IgD-negative memory B cell (primary cell): ENCODE measurements at regions not wholly inside any gene's neighbourhood (a gene's known extent, or its start where the extent isn't known, plus 50 kb on each side); places are given as distances from the start of the nearest gene placed in this dataset.
"Not testable (repeated sequence)": the region's sequence is repeated elsewhere in the genome, so short reads cannot be mapped to it uniquely, and the experiment has no call there.

Experiments
- H3K27ac Mint-ChIP-seq, 3 donors: one replicate each; pipeline ENCODE4 v1.8.0; 2020 to 2022; ENCODE audit warnings: mild to moderate bottlenecking in 3 of 3, mixed read lengths in 3 of 3, moderate library complexity in 1 of 3
- H3K27me3 Mint-ChIP-seq: one replicate; pipeline ENCODE4 v1.8.0; 2021; ENCODE audit warnings: mixed read lengths
- H3K36me3 Mint-ChIP-seq: one replicate; pipeline ENCODE4 v1.8.0; 2020; ENCODE audit warnings: mild to moderate bottlenecking, mixed read lengths
- H3K4me1 Mint-ChIP-seq, 3 donors: one replicate each; pipeline ENCODE4 v1.8.0; 2020 to 2022; ENCODE audit warnings: mixed read lengths in 3 of 3, mild to moderate bottlenecking in 1 of 3
- H3K4me3 Mint-ChIP-seq, 4 donors: one replicate each; pipeline ENCODE4 v1.8.0; 2020 to 2022; ENCODE audit warnings: mild to moderate bottlenecking in 4 of 4, mixed read lengths in 4 of 4, moderate library complexity in 3 of 4
- H3K9me3 Mint-ChIP-seq, 3 donors: one replicate each; pipeline ENCODE4 v1.8.0; 2020 to 2021; ENCODE audit warnings: mixed read lengths in 3 of 3, mild to moderate bottlenecking in 1 of 3

DNA sequence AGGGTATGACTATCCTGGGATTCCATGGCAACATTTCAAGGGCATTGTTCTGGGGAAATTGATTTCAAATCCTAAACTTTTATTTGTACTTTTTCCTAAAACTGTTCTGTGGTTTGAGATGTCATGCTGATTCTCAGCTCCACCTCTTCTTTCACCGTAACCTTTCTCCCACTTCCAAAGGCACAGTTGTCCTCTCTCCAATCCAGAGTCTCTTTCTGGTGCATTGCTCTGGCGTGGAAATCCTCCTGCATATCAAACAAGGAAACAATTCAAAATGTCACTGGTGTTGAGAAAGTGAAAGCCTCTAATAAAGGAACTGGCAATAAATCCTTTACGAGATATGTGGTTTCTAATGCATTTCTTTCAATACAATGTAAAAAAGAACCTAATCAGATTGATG lies 155.1 kb upstream of the CDH2 start:
- Mint-ChIP-seq H3K4me1 (peaks cover 0 to 1% (median 0%) of the 10 kb centered on the region in 3 donors), H3K4me3 (no peak overlapping the region), H3K27me3 (no peaks in the 10 kb centered on the region), H3K9me3 (peaks cover 1 to 9% (median 3%) of the 10 kb centered on the region in 3 donors), H3K36me3 (peaks cover 2% of the 10 kb centered on the region), H3K27ac (no peak overlapping the region)

DNA sequence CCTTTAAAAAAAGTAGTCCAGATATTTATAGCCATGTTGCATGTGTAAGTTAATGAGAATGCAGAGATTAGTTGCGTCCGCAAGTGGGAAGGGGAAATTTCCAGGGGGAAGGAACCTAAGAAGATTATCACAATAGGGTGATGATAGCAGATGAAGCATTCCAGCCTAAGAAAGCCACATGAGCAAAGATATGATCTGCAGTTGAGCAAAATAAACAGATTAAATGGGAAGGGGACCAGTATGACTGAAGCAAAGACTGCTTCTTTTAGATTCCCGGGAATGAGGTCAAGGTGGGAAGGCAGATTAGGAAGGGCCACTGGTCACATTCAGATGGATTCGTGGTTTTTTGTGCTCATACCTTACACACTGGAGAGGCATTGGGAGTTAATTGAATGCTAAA lies 154.6 kb upstream of the CDH2 start:
- Mint-ChIP-seq H3K36me3 (peaks cover 2% of the 10 kb centered on the region), H3K27ac (no peak overlapping the region), H3K4me1 (no peaks in the 10 kb centered on the region), H3K27me3 (no peaks in the 10 kb centered on the region), H3K4me3 (no peak overlapping the region), H3K9me3 (peaks cover 3 to 9% (median 5%) of the 10 kb centered on the region in 3 donors)

DNA sequence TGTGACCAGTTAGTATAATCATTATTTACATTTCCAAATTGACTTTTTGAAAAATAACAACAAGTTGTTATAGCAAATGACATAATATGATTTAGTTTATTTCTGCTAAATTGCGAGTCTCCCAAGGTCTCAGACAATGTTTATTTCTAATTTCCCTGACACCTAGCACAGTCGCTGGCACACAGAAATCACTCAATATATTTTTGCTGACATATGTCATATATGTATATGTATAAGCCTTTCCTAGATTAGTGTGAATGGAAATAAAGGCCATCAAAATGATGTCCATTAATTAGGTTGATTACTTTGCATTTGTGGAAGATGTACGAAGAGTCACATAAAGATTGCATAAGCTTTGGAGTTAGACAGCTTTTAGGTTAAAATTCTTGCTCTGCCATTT lies 136.7 kb upstream of the CDH2 start:
- Mint-ChIP-seq H3K4me1 (no peaks in the 10 kb centered on the region), H3K4me3 (no peak overlapping the region), H3K9me3 (peaks cover 4 to 19% (median 18%) of the 10 kb centered on the region in 3 donors), H3K27me3 (no peaks in the 10 kb centered on the region), H3K27ac (no peak overlapping the region), H3K36me3 (peaks cover 4% of the 10 kb centered on the region)

DNA sequence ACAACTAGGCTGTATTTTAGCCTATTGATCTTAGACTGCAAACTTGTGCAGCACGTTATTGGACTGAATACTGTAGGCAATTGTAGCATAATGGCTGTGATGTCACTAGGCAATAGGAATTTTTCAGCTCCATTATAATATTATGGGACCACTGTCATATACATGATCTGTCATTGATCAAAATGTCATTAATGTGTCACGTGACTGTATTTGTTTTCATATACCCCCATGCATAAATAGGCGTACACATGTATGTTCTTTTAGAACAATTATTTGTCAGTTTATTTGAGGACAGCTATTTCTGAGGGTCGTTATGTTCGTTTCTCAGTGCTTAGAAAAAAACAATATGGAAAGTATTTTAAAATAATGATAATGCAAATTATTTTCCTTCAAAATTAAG lies 111.9 kb upstream of the CDH2 start:
- Mint-ChIP-seq H3K4me3 (no peak overlapping the region), H3K27ac (no peak overlapping the region), H3K4me1 (no peaks in the 10 kb centered on the region), H3K9me3 (peaks cover 0 to 2% (median 0%) of the 10 kb centered on the region in 3 donors), H3K27me3 (no peaks in the 10 kb centered on the region), H3K36me3 (no peaks in the 10 kb centered on the region)

- Mint-ChIP-seq H3K36me3 (no peaks in the 10 kb centered on the region), H3K9me3 (peaks cover 0 to 2% (median 0%) of the 10 kb centered on the region in 3 donors), H3K4me3 (no peak overlapping the region), H3K27me3 (no peaks in the 10 kb centered on the region), H3K4me1 (no peaks in the 10 kb centered on the region), H3K27ac (no peak overlapping the region)
Observed at GRCh38 chr18:28287146-28287545, 110.2 kb upstream of the CDH2 start.

DNA sequence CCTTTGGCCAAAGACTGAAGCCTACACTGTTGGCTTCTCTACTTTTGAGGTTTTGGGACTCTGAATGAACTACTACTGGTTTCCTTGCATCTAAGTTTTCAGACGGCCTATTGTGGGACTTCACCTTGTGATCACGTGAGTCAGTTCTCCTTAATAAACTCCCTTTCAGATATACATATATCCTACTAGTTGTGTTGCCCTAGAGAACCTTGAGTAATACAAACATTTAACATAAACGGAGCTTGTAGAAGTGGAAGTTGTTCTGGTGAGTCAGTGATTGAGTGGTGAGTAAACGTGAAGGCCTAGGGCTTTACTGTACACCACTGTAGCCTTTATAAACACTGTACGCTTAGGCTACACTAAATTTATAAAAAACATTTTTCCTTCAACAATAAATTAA lies 107.2 kb upstream of the CDH2 start:
- Mint-ChIP-seq H3K4me1 (no peaks in the 10 kb centered on the region), H3K9me3 (no peaks in the 10 kb centered on the region), H3K4me3 (no peak overlapping the region), H3K36me3 (no peaks in the 10 kb centered on the region), H3K27me3 (no peaks in the 10 kb centered on the region), H3K27ac (no peak overlapping the region)

DNA sequence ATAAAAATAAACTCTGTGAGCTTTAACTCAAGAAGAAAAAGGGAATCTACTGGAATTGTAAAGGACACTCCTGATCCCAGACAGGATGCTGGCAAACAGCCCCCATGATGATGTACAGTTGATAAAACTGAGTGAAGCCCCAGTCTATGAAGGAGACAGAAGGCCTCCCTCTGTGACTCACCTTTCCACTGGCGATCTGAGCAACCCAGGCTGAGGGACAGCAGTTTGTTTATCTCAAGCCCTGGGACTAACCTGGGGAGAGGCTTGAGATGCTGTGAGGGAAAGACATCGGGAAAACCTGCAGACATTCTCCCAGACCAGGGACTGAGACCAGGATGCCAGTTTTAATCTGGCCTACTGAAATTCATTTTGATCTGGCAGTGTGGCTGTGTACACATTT lies 104.5 kb upstream of the CDH2 start:
- Mint-ChIP-seq H3K27ac (no peak overlapping the region), H3K9me3 (peaks cover 2 to 4% (median 4%) of the 10 kb centered on the region in 3 donors), H3K4me3 (no peak overlapping the region), H3K27me3 (no peaks in the 10 kb centered on the region), H3K36me3 (no peaks in the 10 kb centered on the region), H3K4me1 (peaks cover 0 to 1% (median 0%) of the 10 kb centered on the region in 3 donors)

DNA sequence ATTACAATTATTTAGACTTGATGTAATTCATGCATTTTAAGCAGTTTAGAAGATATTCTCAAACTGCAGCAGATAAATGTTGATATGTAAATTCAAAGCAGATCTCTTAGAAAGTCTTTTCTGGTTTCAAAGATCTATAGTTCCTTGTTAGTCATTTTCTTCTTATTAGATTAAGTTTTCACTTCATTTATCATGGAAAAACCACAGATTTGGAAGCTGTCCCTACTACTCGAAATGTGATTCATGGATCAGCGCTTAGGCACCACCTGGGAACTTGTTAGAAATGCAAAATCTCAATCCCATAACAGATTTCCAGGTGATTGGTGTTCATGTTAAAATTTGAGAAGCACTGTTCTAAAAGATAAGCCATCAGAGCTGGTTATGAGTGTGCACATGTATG lies 92.8 kb upstream of the CDH2 start:
- no peaks in the 10 kb centered on the region for H3K36me3 Mint-ChIP-seq
- H3K27me3 Mint-ChIP-seq, result no peaks in the 10 kb centered on the region
- H3K4me1 Mint-ChIP-seq, result no peaks in the 10 kb centered on the region
- H3K27ac Mint-ChIP-seq, result no peak overlapping the region
- peaks cover 6 to 9% (median 9%) of the 10 kb centered on the region in 3 donors for H3K9me3 Mint-ChIP-seq
- no peak overlapping the region for H3K4me3 Mint-ChIP-seq

DNA sequence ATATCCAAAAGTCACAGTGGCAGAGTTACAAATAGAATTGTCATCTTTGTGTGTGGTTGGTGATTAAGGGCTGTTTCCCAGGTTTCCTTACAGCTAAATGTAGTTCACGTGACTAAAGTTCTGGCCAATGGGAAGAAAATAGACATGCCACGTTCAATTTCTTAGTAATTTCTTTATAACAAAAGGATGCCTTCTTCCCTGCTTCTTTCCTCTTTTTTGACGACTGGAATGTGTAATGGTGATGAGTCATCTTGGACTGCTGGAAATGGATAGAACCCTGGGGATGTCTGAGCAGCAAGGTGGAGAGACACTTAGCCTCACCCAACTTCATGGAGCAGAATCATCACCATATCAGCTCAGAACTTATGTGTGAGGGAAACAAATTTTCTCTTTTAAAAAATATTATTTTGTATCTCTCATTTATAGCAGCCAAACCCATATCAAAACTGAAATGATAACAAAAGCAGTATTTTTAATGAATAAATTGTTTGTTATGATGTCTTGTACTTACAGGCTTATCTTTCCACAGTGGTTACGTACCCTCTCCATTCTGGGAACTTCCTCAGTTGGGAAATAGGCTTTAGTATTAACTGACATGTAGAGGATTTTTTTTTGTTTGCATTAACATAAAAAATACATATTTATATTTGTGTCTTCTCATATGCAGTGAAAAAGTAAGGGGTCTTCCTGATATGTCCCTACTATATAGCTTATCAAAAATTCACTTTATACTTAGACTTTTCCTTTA lies 91.1 kb upstream of the CDH2 start:
- Mint-ChIP-seq H3K9me3 (peaks cover 6 to 15% (median 8%) of the 10 kb centered on the region in 3 donors), H3K27ac (no peak overlapping the region), H3K27me3 (no peaks in the 10 kb centered on the region), H3K4me3 (no peak overlapping the region), H3K36me3 (no peaks in the 10 kb centered on the region), H3K4me1 (no peaks in the 10 kb centered on the region)

DNA sequence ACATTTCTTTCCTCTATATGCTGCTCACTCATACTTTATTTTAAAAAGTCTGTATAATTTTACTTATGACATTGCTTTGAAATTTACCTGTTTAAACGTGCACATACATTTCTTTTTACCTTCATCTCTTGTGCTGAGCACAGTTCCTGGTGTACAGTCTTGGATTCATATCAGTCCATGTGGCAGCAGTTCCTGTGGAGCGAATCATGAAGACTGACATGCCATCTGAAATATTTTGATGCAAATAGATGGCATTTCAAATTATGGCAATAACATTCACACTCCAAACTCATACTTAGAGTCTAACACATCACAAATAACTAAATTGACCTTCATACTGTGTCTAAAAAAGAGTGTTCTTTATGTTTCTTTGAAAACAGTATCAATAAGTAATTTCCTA lies 90.3 kb upstream of the CDH2 start:
- Mint-ChIP-seq H3K36me3 (no peaks in the 10 kb centered on the region), H3K27ac (no peak overlapping the region), H3K4me1 (no peaks in the 10 kb centered on the region), H3K27me3 (no peaks in the 10 kb centered on the region), H3K4me3 (no peak overlapping the region), H3K9me3 (peaks cover 6 to 19% (median 8%) of the 10 kb centered on the region in 3 donors)

GRCh38 chr18:28256166-28256565 lies 79.2 kb upstream of the CDH2 start:
- Mint-ChIP-seq H3K4me1 (no peaks in the 10 kb centered on the region), H3K9me3 (peaks cover 0 to 6% (median 3%) of the 10 kb centered on the region in 3 donors), H3K27ac (no peak overlapping the region), H3K36me3 (no peaks in the 10 kb centered on the region), H3K4me3 (no peak overlapping the region), H3K27me3 (no peaks in the 10 kb centered on the region)

- Mint-ChIP-seq H3K27me3 (no peaks in the 10 kb centered on the region), H3K4me1 (no peaks in the 10 kb centered on the region), H3K4me3 (no peak overlapping the region), H3K9me3 (peaks cover 0 to 5% (median 3%) of the 10 kb centered on the region in 3 donors), H3K27ac (no peak overlapping the region), H3K36me3 (no peaks in the 10 kb centered on the region)
Observed at GRCh38 chr18:28248653-28249052, 71.7 kb upstream of the CDH2 start.

DNA sequence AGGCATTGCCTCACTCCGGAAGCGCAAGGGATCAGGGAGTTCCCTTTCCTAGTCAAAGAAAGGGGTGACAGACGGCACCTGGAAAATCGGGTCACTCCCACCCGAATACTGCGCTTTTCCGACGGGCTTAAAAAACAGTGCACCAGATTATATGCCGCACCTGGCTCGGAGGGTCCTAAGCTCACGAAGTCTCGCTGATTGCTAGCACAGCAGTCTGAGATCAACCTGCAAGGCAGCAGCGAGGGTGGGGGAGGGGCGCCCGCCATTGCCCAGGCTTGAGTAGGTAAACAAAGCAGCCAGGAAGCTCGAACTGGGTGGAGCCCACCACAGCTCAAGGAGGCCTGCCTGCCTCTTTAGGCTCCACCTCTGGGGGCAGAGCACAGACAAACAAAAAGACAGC lies 63.7 kb upstream of the CDH2 start:
- H3K27ac Mint-ChIP-seq, H3K4me1 Mint-ChIP-seq, H3K9me3 Mint-ChIP-seq, H3K4me3 Mint-ChIP-seq, H3K36me3 Mint-ChIP-seq, H3K27me3 Mint-ChIP-seq: not testable (repeated sequence)

GRCh38 chr18:28236487-28236886 lies 59.6 kb upstream of the CDH2 start:
- H3K27me3 Mint-ChIP-seq, result no peaks in the 10 kb centered on the region
- H3K36me3 Mint-ChIP-seq, result no peaks in the 10 kb centered on the region
- H3K9me3 Mint-ChIP-seq, result peaks cover 0 to 10% (median 0%) of the 10 kb centered on the region in 3 donors
- no peak overlapping the region for H3K27ac Mint-ChIP-seq
- no peak overlapping the region for H3K4me3 Mint-ChIP-seq
- H3K4me1 Mint-ChIP-seq, result no peaks in the 10 kb centered on the region
